H1 (cell line): ENCODE measurements at regions not wholly inside any gene's neighbourhood (a gene's known extent, or its start where the extent isn't known, plus 50 kb on each side); places are given as distances from the start of the nearest gene placed in this dataset.
"Not testable (repeated sequence)": the region's sequence is repeated elsewhere in the genome, so short reads cannot be mapped to it uniquely, and the experiment has no call there.

Experiments
- CTCF ChIA-PET: fragments of 300-600 bp; sonication (Branson Sonifier 250); formaldehyde crosslinking; loops from one replicate; lab custom pipeline; 2021; ENCODE audit not compliant: partially characterized antibody; lab: Charles Lee
- POLR2A ChIA-PET: fragments of 300-600 bp; sonication (Branson Sonifier 250); formaldehyde crosslinking; loops from one replicate; lab custom pipeline; 2021; ENCODE audit warnings: inconsistent platforms; ENCODE audit not compliant: partially characterized antibody; lab: Charles Lee
- DNase-seq, 2 experiments: peaks; one replicate each; pipeline versions ENCODE4 v3.0.0 to v3.0.0-alpha.2; 2010 to 2022; ENCODE audit warnings: low spot score in 2 of 2, low read depth in 1 of 2, mixed read lengths in 1 of 2
- FAIRE-seq: peaks from 2 replicates; lab custom pipeline; 2011; peaks lifted over from hg19 to GRCh38; lab: Jason Lieb, UNC
- H2AFZ ChIP-seq: 2 replicates; pipeline ENCODE4 v1.8.1; 2012; ENCODE audit warnings: low read length, inconsistent platforms
- H2AK5ac ChIP-seq: 2 replicates; pipeline ENCODE4 v1.6.1; 2013; ENCODE audit warnings: low read depth, low read length
- H2BK120ac ChIP-seq: replicated peaks from 2 replicates; pipeline ENCODE3; 2013; ENCODE audit warnings: low read depth, low read length, inconsistent platforms
- H2BK12ac ChIP-seq: 2 replicates; pipeline ENCODE4 v1.6.1; 2013; ENCODE audit warnings: low read depth, low read length
- H2BK15ac ChIP-seq: 2 replicates; pipeline ENCODE4 v1.6.1; 2013; ENCODE audit warnings: low read length
- H2BK20ac ChIP-seq: 2 replicates; pipeline ENCODE4 v1.6.1; 2013; ENCODE audit warnings: low read length
- H2BK5ac ChIP-seq: 2 replicates; pipeline ENCODE4 v1.6.1; 2013; ENCODE audit warnings: low read depth, low read length
- H3K14ac ChIP-seq: 2 replicates; pipeline ENCODE4 v1.6.1; 2013; ENCODE audit warnings: inconsistent platforms; ENCODE audit not compliant: insufficient read length
- H3K18ac ChIP-seq: 2 replicates; pipeline ENCODE4 v1.6.1; 2013; ENCODE audit warnings: low read length; ENCODE audit errors: extremely low read depth
- H3K23ac ChIP-seq: 2 replicates; pipeline ENCODE4 v1.6.1; 2013; ENCODE audit warnings: inconsistent platforms; ENCODE audit not compliant: insufficient read length
- H3K23me2 ChIP-seq: 2 replicates; pipeline ENCODE4 v1.6.1; 2013; ENCODE audit warnings: low read depth, low read length
- H3K27ac ChIP-seq: 2 replicates; pipeline ENCODE4 v1.6.1; 2011; ENCODE audit warnings: low read depth, low read length, inconsistent platforms
- H3K27me3 ChIP-seq, 4 experiments: replicated peaks in 1 of 4; 1 replicate in 1 of 4; 2 replicates in 3 of 4; pipeline versions ENCODE4 v1.6.1 to v1.8.1; 2011 to 2013; ENCODE audit warnings: low read length in 3 of 4, mild to moderate bottlenecking in 3 of 4, inconsistent platforms in 2 of 4, mixed read lengths in 2 of 4, moderate library complexity in 1 of 4; ENCODE audit not compliant: control insufficient read depth in 3 of 4, insufficient read depth in 3 of 4; ENCODE audit errors: extremely low read depth in 1 of 4
- H3K36me3 ChIP-seq, 4 experiments: 2 replicates each; pipeline versions ENCODE4 v1.6.1 to v1.8.1; 2011 to 2013; ENCODE audit warnings: mild to moderate bottlenecking in 4 of 4, low read length in 3 of 4, moderate library complexity in 2 of 4, control low read depth in 1 of 4, inconsistent platforms in 1 of 4; ENCODE audit not compliant: insufficient read depth in 4 of 4, control insufficient read depth in 2 of 4
- H3K4ac ChIP-seq: replicated peaks from 2 replicates; pipeline ENCODE3; 2013; ENCODE audit warnings: low read length, low read depth, mixed read lengths, inconsistent platforms; ENCODE audit not compliant: insufficient read length
- H3K4me1 ChIP-seq, 4 experiments: replicated peaks in 1 of 4; 1 replicate in 1 of 4; 2 replicates in 3 of 4; pipeline versions ENCODE4 v1.6.1 to v1.8.1; 2011 to 2013; ENCODE audit warnings: low read length in 3 of 4, inconsistent platforms in 2 of 4, mixed read lengths in 1 of 4; ENCODE audit not compliant: insufficient read depth in 4 of 4, control insufficient read depth in 3 of 4
- H3K4me2 ChIP-seq, 2 experiments: 2 replicates each; pipeline versions ENCODE4 v1.6.1 to v1.8.1; 2011 to 2013; ENCODE audit warnings: low read depth in 2 of 2, low read length in 2 of 2, control low read depth in 1 of 2, inconsistent platforms in 1 of 2, mild to moderate bottlenecking in 1 of 2; ENCODE audit not compliant: insufficient read depth in 1 of 2
- H3K4me3 ChIP-seq, 4 experiments: fragments of 200-600, 300-600 bp in 1 of 4; sonication (generic), shearing (Covaris generic), sonication (Bioruptor Twin) in 1 of 4; 2 replicates each; pipeline versions ENCODE4 v1.5.1 to v1.8.1; 2011 to 2016; ENCODE audit warnings: low read length in 4 of 4, low read depth in 3 of 4, control low read depth in 2 of 4, inconsistent platforms in 2 of 4, mild to moderate bottlenecking in 2 of 4, mixed read lengths in 1 of 4, moderate library complexity in 1 of 4; ENCODE audit not compliant: insufficient read depth in 2 of 4; ENCODE audit errors: extremely low read depth in 1 of 4
- H3K56ac ChIP-seq: replicated peaks from 2 replicates; pipeline ENCODE3; 2013; ENCODE audit warnings: low read depth, mild to moderate bottlenecking, mixed read lengths, low read length, inconsistent platforms; ENCODE audit not compliant: insufficient read length
- H3K79me1 ChIP-seq: 2 replicates; pipeline ENCODE4 v1.6.1; 2013; ENCODE audit warnings: low read depth, low read length, control low read depth
- H3K79me2 ChIP-seq, 2 experiments: 2 replicates each; pipeline versions ENCODE4 v1.6.1 to v1.8.1; 2012 to 2013; ENCODE audit warnings: low read length in 2 of 2, mild to moderate bottlenecking in 2 of 2, inconsistent platforms in 1 of 2; ENCODE audit not compliant: insufficient read depth in 2 of 2, control insufficient read depth in 1 of 2
- H3K9ac ChIP-seq, 4 experiments: replicated peaks in 1 of 4; 1 replicate in 1 of 4; 2 replicates in 3 of 4; pipeline versions ENCODE4 v1.6.1 to v1.8.1; 2011 to 2013; ENCODE audit warnings: low read depth in 3 of 4, low read length in 3 of 4, control low read depth in 2 of 4, mild to moderate bottlenecking in 2 of 4, moderate library complexity in 2 of 4, inconsistent platforms in 1 of 4; ENCODE audit errors: extremely low read depth in 1 of 4
- H3K9me3 ChIP-seq, 2 experiments: 2 replicates each; pipeline versions ENCODE4 v1.6.1 to v1.8.1; 2012 to 2013; ENCODE audit warnings: mild to moderate bottlenecking in 2 of 2, moderate library complexity in 2 of 2, control low read depth in 1 of 2, inconsistent platforms in 1 of 2, low read depth in 1 of 2, low read length in 1 of 2, mixed read lengths in 1 of 2; ENCODE audit not compliant: insufficient read depth in 2 of 2
- H4K20me1 ChIP-seq, 2 experiments: replicated peaks in 1 of 2; 2 replicates each; pipeline versions ENCODE3 to v1.8.1; 2011 to 2013; ENCODE audit warnings: inconsistent platforms in 2 of 2, low read length in 2 of 2, mild to moderate bottlenecking in 1 of 2; ENCODE audit not compliant: insufficient read depth in 2 of 2, control insufficient read depth in 1 of 2
- H4K5ac ChIP-seq: 2 replicates; pipeline ENCODE4 v1.6.1; 2013; ENCODE audit warnings: low read length, low read depth, mixed read lengths, inconsistent platforms; ENCODE audit not compliant: insufficient read length
- H4K8ac ChIP-seq: 2 replicates; pipeline ENCODE4 v1.8.0; 2013; ENCODE audit warnings: mild to moderate bottlenecking, moderate library complexity, low read length, inconsistent platforms; ENCODE audit not compliant: insufficient read depth; ENCODE audit errors: extremely low read depth
- H4K91ac ChIP-seq: replicated peaks from 2 replicates; pipeline ENCODE3; 2013; ENCODE audit warnings: low read length, mixed read lengths, inconsistent platforms; ENCODE audit not compliant: insufficient read length
- WGBS, 2 experiments: shearing (Covaris generic) in 1 of 2; methylation state at CpG; one replicate each; pipeline versions ENCODE4 v1.1.6 to v1.1.7; 2013 to 2015; ENCODE audit warnings: low lambda C conversion rate in 2 of 2, mixed read lengths in 2 of 2, inconsistent platforms in 1 of 2, low coverage in 1 of 2, missing lambda C conversion rate in 1 of 2; ENCODE audit not compliant: insufficient replicate concordance in 2 of 2, insufficient coverage in 1 of 2, insufficient read length in 1 of 2; ENCODE audit errors: extremely low coverage in 1 of 2, missing lambda C conversion rate in 1 of 2; 5-methylcytosine and 5-hydroxymethylcytosine counted together

GRCh38 chr4:23408913-23409312, 480.9 kb downstream of the PPARGC1A start:
- H2BK15ac ChIP-seq, H2BK20ac ChIP-seq, H4K5ac ChIP-seq, H3K23me2 ChIP-seq, FAIRE-seq, H2AK5ac ChIP-seq, H3K79me1 ChIP-seq, H3K4ac ChIP-seq, H4K20me1 ChIP-seq, H2BK120ac ChIP-seq, H3K56ac ChIP-seq, H3K27me3 ChIP-seq, H3K14ac ChIP-seq, H4K91ac ChIP-seq, H3K9ac ChIP-seq, H3K79me2 ChIP-seq, H2BK12ac ChIP-seq, H4K8ac ChIP-seq, H3K4me3 ChIP-seq, H2AFZ ChIP-seq, H3K27ac ChIP-seq, H3K4me1 ChIP-seq, H3K4me2 ChIP-seq, H3K36me3 ChIP-seq, H3K9me3 ChIP-seq, H3K23ac ChIP-seq, H3K18ac ChIP-seq, DNase-seq, H2BK5ac ChIP-seq, CTCF ChIA-PET: not testable (repeated sequence)
- POLR2A ChIA-PET = interaction anchor here (0.6 kb wide), 1 partner anchor 1197 kb away, joined by 3 read pairs; no protein-coding TSS in a partner anchor
- WGBS, 2 experiments = 97% methylated on average over 2 of the region's 2 CpGs; no CpG with 5 or more reads in 1 of the 2 experiments
